Body of pancreas (tissue), 4 donors: ENCODE measurements at regions not wholly inside any gene's neighbourhood (a gene's known extent, or its start where the extent isn't known, plus 50 kb on each side); places are given as distances from the start of the nearest gene placed in this dataset.

Source experiments
- ATAC-seq: fragments of 150-250 bp; one replicate; pipeline ENCODE4 v1.9.1; 2016
- DNase-seq, 4 donors: peaks; one replicate each; pipeline ENCODE4 v3.0.0-alpha.2; 2019
- H3K27ac ChIP-seq, 4 donors: fragments of 200-600 bp; sonication (generic); 1 replicate in 3 of 4; 2 replicates in 1 of 4; pipeline versions ENCODE4 v1.5.1 to v1.6.1; 2016 to 2019; ENCODE audit warnings: mild to moderate bottlenecking in 1 of 4, mixed read lengths in 1 of 4, moderate library complexity in 1 of 4
- H3K27me3 ChIP-seq, 2 donors: fragments of 200-600 bp; sonication (generic); one replicate each; pipeline ENCODE4 v1.6.0; 2016; ENCODE audit warnings: mild to moderate bottlenecking in 1 of 2
- H3K36me3 ChIP-seq, 2 donors: fragments of 200-600 bp; sonication (generic); replicated peaks in 1 of 2; 2 replicates each; pipeline ENCODE4 v1.5.1; 2016; ENCODE audit warnings: low read depth in 2 of 2; ENCODE audit not compliant: insufficient read depth in 1 of 2
- H3K4me1 ChIP-seq: fragments of 200-600 bp; sonication (generic); one replicate; pipeline ENCODE4 v1.6.0; 2016
- H3K4me3 ChIP-seq, 2 donors: fragments of 200-600 bp; sonication (generic); 1 replicate in 1 of 2; 2 replicates in 1 of 2; pipeline ENCODE4 v1.5.1; 2016 to 2019
- H3K9me3 ChIP-seq, 3 donors: fragments of 200-600 bp; sonication (generic); 1 replicate in 2 of 3; 2 replicates in 1 of 3; pipeline ENCODE4 v1.5.1; 2016
- CTCF ChIP-seq, 7 experiments: fragments of 450-650 bp in 4 of 7; fragments of 200-600 bp in 3 of 7; sonication (generic) in 3 of 7; IDR thresholded peaks; one replicate each; pipeline ENCODE4 v1.5.1; 2016 to 2019; ENCODE audit warnings: antibody characterized with exemption in 7 of 7
- POLR2A ChIP-seq, 3 donors: fragments of 450-650 bp; IDR thresholded peaks; one replicate each; pipeline ENCODE4 v1.6.1; 2016; ENCODE audit warnings: antibody characterized with exemption in 3 of 3, mild to moderate bottlenecking in 2 of 3
- WGBS, 2 donors: methylation state at CpG; one replicate each; pipeline ENCODE4 v1.1.5; 2017; 5-methylcytosine and 5-hydroxymethylcytosine counted together
- intact Hi-C: fragments of 100-400 bp; cut with DNase I; formaldehyde crosslinking; loops from one replicate; pipeline ENCODE4 v1.15.1; 2023

GRCh38 chr2:198656869-198657268, 800.9 kb downstream of the SATB2 start:
- TF ChIP-seq CTCF (IDR thresholded peaks at IDR 0.05), result no peak
- TF ChIP-seq POLR2A (IDR thresholded peaks at IDR 0.05), result no peak
- no peak overlapping the region for H3K27ac ChIP-seq
- intact Hi-C loops, result no loop called here

DNA sequence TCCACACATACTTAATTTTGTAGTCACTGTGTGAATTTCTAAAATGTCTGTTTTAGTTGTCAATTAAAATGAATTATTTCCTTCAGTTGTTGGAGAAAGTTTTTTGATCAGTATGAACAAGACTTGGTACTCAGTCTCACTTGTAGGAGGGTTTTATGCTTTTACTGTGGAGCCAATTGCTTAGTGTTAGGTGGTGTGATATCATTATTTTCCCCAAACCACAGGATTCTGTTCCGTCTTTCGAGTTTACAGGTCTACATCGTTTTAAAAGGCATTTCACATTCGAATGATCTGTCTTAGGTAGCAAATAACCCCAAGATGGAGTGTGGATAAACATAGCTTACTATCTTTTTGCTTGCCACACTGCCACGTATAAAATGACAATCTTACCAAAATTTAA, 803.1 kb downstream of the SATB2 start:
- no peak for ATAC-seq
- no peak for DNase-seq
- intact Hi-C loops, result no loop called here
- Histone ChIP-seq H3K27ac (no peak overlapping the region), H3K36me3 (no peaks in the 10 kb centered on the region), H3K9me3 (no peaks in the 10 kb centered on the region), H3K4me1 (no peaks in the 10 kb centered on the region), H3K4me3 (no peak overlapping the region), H3K27me3 (no peaks in the 10 kb centered on the region)
- WGBS, 2 donors, result 46 to 50% methylated on average over 5 of the region's 5 CpGs
- TF ChIP-seq CTCF (IDR thresholded peaks at IDR 0.05), result no peak
- TF ChIP-seq POLR2A (IDR thresholded peaks at IDR 0.05), result no peak

More at GRCh38 chr2:198656869-198657268, 800.9 kb downstream of the SATB2 start:
- DNase-seq (no peak), ATAC-seq (no peak)
- no peaks in the 10 kb centered on the region for H3K9me3 ChIP-seq
- WGBS, 2 donors, result 28 to 31% methylated on average over 2 of the region's 2 CpGs
- no peaks in the 10 kb centered on the region for H3K27me3 ChIP-seq
- H3K4me1 ChIP-seq, result no peaks in the 10 kb centered on the region
- no peaks in the 10 kb centered on the region for H3K36me3 ChIP-seq
- no peak overlapping the region for H3K4me3 ChIP-seq

- intact Hi-C loops, result no loop called here
- no peaks in the 10 kb centered on the region for H3K9me3 ChIP-seq
- H3K4me1 ChIP-seq, result no peaks in the 10 kb centered on the region
- H3K4me3 ChIP-seq, result no peak overlapping the region
- DNase-seq (no peak), ATAC-seq (no peak)
- no peaks in the 10 kb centered on the region for H3K36me3 ChIP-seq
- 33 to 35% methylated on average over 2 of the region's 2 CpGs for WGBS, 2 donors
- H3K27me3 ChIP-seq, result no peaks in the 10 kb centered on the region
- no peak overlapping the region for H3K27ac ChIP-seq
- TF ChIP-seq CTCF (IDR thresholded peaks at IDR 0.05) (no peak), POLR2A (IDR thresholded peaks at IDR 0.05) (no peak)
Observed at GRCh38 chr2:198653311-198653710, 804.4 kb downstream of the SATB2 start.

- no peaks in the 10 kb centered on the region for H3K27me3 ChIP-seq
- H3K27ac ChIP-seq, result no peak overlapping the region
- no peak for DNase-seq
- no peaks in the 10 kb centered on the region for H3K36me3 ChIP-seq
- TF ChIP-seq POLR2A (IDR thresholded peaks at IDR 0.05), result no peak
- TF ChIP-seq CTCF (IDR thresholded peaks at IDR 0.05), result no peak
- intact Hi-C loops, result no loop called here
- H3K4me3 ChIP-seq, result no peak overlapping the region
- WGBS, 2 donors, result 34 to 51% methylated on average over 1 of the region's 1 CpG
- no peak for ATAC-seq
- H3K4me1 ChIP-seq, result no peaks in the 10 kb centered on the region
- H3K9me3 ChIP-seq, result no peaks in the 10 kb centered on the region
Observed at GRCh38 chr2:198652461-198652860, 805.3 kb downstream of the SATB2 start.

DNA sequence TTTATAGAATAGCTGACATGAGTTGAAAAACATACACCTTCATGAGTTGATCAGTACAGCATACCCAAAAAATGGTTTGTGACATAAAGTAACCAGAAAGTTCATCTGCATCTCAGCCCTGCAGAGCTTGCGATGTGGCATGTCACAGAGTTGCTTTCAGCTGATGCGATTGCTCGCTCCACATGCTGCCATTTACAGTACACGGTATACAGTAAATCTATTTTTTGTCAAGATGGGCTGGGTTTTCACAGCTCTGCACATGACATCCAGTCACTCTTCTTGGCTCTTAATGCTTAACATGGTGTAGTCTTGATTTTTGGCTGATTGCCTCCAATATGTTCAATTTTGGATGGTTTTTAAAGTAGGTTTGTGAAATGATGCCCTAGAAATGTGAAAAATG, 811.9 kb downstream of the SATB2 start:
- intact Hi-C loops, result no loop called here
- H3K36me3 ChIP-seq, result no peaks in the 10 kb centered on the region
- no peak for DNase-seq
- H3K27me3 ChIP-seq, result no peaks in the 10 kb centered on the region
- 91 to 95% methylated on average over 4 of the region's 4 CpGs for WGBS, 2 donors
- no peaks in the 10 kb centered on the region for H3K4me1 ChIP-seq
- H3K9me3 ChIP-seq, result no peaks in the 10 kb centered on the region
- ATAC-seq, result no peak
- H3K4me3 ChIP-seq, result no peak overlapping the region
- H3K27ac ChIP-seq, result no peak overlapping the region
- TF ChIP-seq POLR2A (IDR thresholded peaks at IDR 0.05), result no peak
- no peak for TF ChIP-seq CTCF (IDR thresholded peaks at IDR 0.05)
